Suppressor macrophage (primary cell): ENCODE measurements at regions not wholly inside any gene's neighbourhood (a gene's known extent, or its start where the extent isn't known, plus 50 kb on each side); places are given as distances from the start of the nearest gene placed in this dataset.
A peak's percentile ranks its signal among the peaks of the same experiment; 100 is the strongest.

Experiments
- DNase-seq, 4 experiments: peaks; one replicate each; pipeline ENCODE4 v3.0.0-alpha.2; 2020 to 2022

- DNase-seq = no peak
These were observed 109.6 kb downstream of the SIK1 start for GRCh38 chr21:43317254-43317748.

DNA sequence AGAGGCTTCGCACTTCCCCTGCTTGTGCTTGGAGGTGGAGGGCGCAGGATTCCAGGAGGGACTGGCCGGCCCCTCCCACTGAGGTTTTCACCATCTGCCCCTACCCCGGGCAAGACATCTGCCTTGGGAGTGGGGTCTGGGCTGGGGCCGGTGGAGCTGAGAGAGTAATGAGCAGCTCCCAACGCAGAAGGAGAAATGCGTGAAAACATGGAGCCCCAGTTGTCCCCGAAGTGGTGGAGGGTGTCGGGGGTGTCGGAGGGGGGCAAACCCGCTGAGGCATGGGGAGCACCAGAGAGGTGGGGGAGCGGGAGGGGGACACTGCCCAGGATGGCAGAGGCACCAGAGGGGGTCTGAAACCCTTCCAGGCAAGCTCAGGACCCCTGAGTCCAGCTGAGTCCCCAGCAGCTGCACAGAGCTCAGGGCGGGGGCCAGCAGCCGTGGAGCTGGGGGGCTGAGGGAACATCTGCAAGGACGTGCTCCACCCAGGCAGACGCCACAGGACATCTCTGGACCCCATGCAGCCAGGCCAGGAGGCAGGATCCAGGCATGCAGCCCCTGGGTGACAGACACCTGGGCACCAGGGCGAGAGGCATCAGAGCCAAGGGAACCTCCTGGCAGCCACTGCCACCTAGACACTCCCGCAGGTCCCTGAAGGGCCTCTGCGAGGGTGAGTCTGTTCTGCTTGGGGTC, 110.6 kb downstream of the SIK1 start:
- DNase-seq = no peak

GRCh38 chr21:43315244-43316137, 111.4 kb downstream of the SIK1 start:
- DNase-seq = peak in 2 of 4 experiments; percentile 21 to 23

- no peak for DNase-seq
These were observed 113.0 kb downstream of the SIK1 start for GRCh38 chr21:43313939-43314405.

GRCh38 chr21:43313221-43313938, 113.6 kb downstream of the SIK1 start:
- no peak for DNase-seq

GRCh38 chr21:43312751-43313169, 114.2 kb downstream of the SIK1 start:
- no peak for DNase-seq

GRCh38 chr21:43312011-43312410, 114.9 kb downstream of the SIK1 start:
- no peak for DNase-seq

DNA sequence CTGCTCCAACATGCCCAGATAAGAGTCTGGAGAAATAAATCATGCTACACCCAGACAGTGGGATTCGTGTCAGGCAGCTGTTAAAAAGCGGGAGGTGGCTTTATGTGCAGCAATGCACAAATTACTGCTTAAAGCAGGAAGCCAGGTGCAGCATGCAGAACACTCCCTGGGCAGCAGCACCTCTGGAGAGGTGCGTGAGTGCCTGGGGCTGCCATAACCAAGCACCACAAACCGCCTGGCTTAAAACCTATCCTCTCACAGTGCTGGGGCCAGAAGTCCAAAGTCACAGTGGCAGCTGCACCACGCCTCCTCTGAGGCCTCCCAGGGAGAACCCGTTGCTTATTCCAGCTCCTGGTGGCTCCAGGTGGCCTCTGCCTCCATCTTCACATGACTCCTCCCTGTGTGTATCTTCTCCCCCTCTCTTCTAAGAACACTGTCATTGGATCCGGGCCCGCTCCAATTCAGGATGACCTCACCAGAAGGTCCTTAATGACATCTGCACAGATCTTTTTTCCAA, 115.6 kb downstream of the SIK1 start:
- DNase-seq = no peak

DNA sequence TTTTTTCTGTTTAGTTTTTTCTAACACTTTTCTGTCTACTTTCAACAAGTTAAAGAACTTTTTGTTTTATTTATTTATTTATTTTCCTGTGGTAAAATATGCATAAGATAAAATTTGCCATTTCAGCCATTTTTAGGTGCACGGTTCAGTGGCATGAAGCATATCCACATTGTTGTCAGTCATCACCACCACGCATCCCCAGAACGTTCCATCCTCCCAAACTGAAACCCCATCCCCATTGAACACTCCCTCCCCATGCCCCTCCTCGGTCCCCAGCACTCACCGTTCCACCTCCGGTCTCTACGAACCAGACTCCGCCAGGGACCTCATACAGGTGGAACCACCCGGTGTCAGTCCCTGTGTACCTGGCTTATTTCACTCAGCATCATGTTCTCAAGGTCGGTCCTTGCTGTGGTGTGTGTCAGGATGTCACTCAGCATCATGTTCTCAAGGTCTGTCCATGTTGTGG, 118.1 kb downstream of the SIK1 start:
- no peak for DNase-seq

DNA sequence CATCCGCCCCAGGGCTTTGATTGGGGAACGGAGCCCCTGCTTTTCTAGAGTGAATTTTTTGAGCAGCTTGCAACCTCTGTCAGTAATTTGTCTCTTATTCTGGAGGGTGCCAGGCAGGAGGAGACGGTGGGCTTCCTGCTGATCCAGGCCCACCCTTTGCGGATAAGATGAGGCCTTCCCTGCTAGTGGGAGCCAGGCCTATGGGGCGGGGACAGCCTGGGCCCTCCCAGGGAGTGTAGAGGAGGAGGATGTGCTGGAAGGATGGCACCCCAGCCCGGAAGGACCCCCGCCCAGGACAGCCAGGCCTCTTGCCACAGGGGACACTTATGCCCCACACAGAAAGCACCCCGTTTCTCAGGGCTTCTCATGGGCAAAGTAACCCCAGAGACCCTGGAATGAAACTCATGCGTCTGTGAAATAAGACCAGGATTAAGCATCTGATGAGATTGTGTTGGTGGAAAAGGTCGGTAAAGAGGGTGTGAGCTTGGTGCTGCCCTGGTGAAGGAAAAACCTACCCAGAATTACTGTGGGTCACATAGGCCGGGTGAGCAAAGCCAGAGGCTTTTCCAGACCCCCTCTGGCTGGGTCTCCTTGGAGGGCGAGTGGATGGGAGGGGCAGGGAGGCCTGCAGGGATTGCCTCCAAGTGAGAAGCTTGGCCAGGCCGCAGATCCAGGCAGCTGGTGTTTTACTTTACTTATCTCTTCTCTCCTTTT, 118.7 kb downstream of the SIK1 start:
- DNase-seq = no peak

DNA sequence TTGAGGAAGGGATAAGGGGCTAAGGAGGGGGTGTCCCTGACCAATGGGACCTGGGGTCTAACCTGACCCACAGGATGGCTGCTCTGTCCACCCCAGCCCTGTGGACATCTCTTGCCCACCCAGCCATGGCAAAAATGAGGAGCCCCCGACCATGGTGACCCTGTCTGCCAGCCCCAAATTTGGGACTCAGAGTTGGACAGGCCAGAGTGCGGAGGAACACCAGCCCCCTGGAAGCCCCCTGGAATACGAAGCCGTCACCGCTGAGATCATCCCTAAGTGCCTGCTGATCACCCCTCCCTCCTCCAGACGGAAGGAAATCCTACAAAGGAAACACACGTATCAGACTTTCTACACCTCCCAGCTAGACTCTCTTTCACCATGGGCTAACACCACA, 119.3 kb downstream of the SIK1 start:
- DNase-seq = no peak

DNA sequence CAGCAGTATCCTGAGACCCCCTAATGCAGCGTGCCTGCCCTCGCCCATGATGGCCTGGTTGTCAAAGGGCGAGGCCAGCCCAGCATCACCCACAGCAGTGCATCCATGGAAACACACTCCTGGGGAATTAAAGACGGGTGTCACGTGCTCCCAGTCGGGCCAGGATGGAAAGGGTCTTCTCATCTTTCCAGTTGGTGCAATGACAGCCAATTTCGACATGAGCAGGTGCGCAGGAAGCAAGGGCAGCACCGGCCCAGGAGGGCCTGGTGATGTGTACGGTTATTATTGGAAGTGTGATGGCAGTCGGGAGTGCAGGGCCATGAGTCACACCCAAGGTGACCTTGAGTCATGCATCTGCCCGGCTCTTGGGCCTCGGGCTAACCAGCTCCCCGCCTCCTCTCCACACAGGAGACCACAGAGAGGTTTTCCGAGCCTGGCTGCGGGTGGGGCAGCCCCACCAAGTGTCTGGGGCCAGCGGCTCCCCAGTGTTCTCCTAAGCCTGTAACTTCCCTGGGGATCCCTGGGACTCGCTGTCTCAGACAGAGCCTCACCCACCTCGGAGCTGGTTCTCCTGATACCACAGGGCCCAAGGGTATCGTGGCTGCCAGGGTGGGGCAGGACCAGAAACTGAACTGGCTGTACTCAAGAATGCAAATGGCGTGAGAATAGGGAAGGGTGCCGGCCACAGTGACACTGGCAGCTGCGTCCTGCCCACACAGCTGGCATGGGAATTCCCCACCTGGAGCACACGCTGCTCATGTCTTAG, 119.8 kb downstream of the SIK1 start:
- DNase-seq = peak; percentile 24 to 70 (median 56)

- DNase-seq = no peak
These were observed 120.5 kb downstream of the SIK1 start for GRCh38 chr21:43306391-43306790.

- DNase-seq = no peak
These were observed 121.1 kb downstream of the SIK1 start for GRCh38 chr21:43305811-43306311.

DNA sequence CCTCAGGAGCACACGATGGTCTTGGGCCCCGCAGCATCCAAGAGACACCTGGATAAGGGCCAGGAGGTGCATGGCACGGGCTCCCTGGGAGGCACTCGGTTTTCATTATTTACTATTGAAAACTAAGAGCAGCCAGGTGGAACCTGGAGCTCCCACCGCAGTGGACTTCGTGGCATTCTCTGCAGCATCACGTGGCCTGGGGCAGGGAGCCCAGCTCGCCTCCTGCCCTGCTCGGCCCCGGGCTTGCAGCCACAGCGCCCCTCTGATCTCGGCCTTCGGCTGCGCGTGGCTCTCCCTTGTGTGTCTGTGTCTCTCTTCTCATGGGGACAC, 121.6 kb downstream of the SIK1 start:
- no peak for DNase-seq

- no peak for DNase-seq
These were observed 122.2 kb downstream of the SIK1 start for GRCh38 chr21:43304621-43305335.

GRCh38 chr21:43304206-43304605, 122.7 kb downstream of the SIK1 start:
- DNase-seq = no peak

DNA sequence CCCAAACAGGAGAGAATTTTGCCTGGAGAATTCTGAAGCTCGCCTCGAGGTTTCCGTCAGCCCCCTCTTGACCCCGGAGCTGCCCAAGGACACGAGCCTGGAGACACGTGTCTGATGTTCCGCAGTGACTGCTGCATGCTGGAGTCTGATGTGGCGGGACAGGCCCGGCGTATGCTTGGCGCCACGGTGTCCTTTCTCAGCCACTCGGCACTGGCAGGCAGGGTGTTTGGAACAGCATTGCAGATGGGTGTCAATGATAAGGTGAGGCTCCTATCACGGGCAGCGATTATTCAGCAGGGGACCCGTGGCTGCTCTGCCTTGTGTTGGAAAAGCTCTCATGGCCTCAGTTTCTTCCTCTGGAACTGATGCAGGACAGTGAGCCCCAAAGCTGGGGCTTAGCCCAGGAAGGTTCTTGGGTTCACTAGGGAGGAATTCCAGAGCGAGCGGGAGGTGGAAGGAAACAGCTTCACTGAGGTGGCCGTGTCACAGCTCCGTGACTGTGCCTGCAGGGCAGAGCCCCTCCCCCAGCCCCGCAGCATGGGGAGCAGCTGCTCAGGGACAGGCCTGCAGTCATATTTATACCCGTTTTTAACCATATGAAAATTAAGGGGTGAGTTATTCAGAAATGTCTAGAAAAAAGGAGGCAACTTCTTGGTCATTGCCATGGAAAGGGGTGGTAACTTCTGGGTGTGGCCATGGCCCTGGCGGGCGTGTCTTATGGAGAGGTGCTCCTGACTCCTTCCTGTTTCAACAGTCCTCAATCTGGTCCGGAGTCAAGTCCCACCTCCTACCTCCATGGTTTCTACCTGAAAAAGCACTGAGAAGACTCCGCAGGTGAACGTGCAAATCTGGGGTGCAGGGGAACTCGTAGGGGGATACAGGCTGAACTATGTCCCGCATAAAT, 123.4 kb downstream of the SIK1 start:
- DNase-seq = no peak

DNA sequence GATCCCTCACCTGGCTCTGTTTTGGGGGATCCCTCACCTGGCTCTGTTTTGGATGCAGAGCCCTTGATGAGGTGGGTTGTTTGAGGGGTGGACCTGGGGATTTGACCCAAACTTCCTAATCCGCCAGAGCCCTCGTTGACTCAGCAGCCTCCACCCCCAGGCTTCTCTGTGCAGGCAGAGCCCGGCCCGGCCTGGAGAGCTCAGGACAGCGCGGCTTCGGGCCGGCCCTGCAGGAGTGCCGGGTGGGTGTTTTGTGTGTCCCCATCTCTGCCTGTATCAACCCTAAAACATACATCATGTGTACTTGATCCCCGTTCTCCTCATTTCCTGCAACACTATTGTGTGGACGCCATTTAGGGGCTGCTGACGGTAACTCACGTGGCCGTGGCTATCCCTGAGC, 124.2 kb downstream of the SIK1 start:
- no peak for DNase-seq
